H1 (cell line): ENCODE measurements at regions not wholly inside any gene's neighbourhood (a gene's known extent, or its start where the extent isn't known, plus 50 kb on each side); places are given as distances from the start of the nearest gene placed in this dataset.

Experiments
- CBX8 ChIP-seq: fragments of 300-800, 300-1000 bp; sonication (generic); IDR thresholded peaks from 2 replicates; pipeline ENCODE4 v1.7.1; 2016; ENCODE audit warnings: low read depth, low read length, borderline replicate concordance
- EP300 ChIP-seq, 2 experiments: IDR thresholded peaks; 1 replicate in 1 of 2; 2 replicates in 1 of 2; pipeline ENCODE4 v1.6.1; 2011 to 2012; ENCODE audit warnings: low read depth in 2 of 2, low read length in 2 of 2, mild to moderate bottlenecking in 2 of 2, borderline replicate concordance in 1 of 2, inconsistent platforms in 1 of 2, moderate library complexity in 1 of 2
- EZH2 ChIP-seq: fragments of 200-600 bp; sonication (generic); IDR thresholded peaks from 2 replicates; pipeline ENCODE4 v1.7.1; 2012; ENCODE audit warnings: low read depth, mild to moderate bottlenecking, moderate library complexity, low read length, inconsistent platforms; ENCODE audit not compliant: severe bottlenecking
- KDM1A ChIP-seq: fragments of 200-600, 300-600 bp; sonication (generic); IDR thresholded peaks from 2 replicates; pipeline ENCODE4 v1.7.1; 2016; ENCODE audit warnings: mild to moderate bottlenecking, low read length, borderline replicate concordance
- POLR2AphosphoS5 ChIP-seq: IDR thresholded peaks from 2 replicates; pipeline ENCODE4 v1.6.1; 2011; ENCODE audit warnings: low read depth, low read length
- SUZ12 ChIP-seq: fragments of 200-600 bp; sonication (generic); IDR thresholded peaks from 2 replicates; pipeline ENCODE4 v1.6.1; 2012; ENCODE audit warnings: mild to moderate bottlenecking, inconsistent platforms, low read length, moderate library complexity, mixed read lengths
- TAF1 ChIP-seq: IDR thresholded peaks from 2 replicates; pipeline ENCODE4 v1.6.1; 2011; ENCODE audit warnings: mild to moderate bottlenecking, low read depth, low read length
- TF ChIP-seq, protein P1 (sequence below), 3 experiments: IDR thresholded peaks; 1 replicate in 2 of 3; 2 replicates in 1 of 3; pipeline versions ENCODE4 v1.5.1 to v1.6.1; 2011; ENCODE audit warnings: low read length in 3 of 3, mild to moderate bottlenecking in 3 of 3, inconsistent platforms in 2 of 3, low read depth in 1 of 3, moderate library complexity in 1 of 3; ENCODE audit not compliant: insufficient read depth in 1 of 3; ENCODE audit errors: control extremely low read depth in 1 of 3

DNA sequence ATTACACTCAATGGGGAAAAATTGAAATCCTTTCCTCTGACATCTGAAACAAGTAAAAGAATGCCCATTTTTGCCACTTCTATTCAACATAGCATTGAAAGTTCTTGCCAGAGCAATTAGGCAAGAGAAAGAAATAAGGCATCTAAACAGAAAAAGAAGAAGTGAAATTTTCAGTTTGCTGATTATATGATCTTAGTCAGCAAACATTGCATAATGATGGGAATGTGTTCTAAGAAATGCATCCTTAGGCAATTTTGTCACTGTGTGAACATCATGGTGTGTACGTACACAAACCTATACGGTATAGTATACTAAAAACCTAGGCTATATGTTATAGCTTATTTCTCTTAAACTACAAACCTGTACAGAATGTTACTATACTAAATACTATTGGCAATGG lies 278.0 kb downstream of the CGGBP1 start:
- TF ChIP-seq, protein P1, sequence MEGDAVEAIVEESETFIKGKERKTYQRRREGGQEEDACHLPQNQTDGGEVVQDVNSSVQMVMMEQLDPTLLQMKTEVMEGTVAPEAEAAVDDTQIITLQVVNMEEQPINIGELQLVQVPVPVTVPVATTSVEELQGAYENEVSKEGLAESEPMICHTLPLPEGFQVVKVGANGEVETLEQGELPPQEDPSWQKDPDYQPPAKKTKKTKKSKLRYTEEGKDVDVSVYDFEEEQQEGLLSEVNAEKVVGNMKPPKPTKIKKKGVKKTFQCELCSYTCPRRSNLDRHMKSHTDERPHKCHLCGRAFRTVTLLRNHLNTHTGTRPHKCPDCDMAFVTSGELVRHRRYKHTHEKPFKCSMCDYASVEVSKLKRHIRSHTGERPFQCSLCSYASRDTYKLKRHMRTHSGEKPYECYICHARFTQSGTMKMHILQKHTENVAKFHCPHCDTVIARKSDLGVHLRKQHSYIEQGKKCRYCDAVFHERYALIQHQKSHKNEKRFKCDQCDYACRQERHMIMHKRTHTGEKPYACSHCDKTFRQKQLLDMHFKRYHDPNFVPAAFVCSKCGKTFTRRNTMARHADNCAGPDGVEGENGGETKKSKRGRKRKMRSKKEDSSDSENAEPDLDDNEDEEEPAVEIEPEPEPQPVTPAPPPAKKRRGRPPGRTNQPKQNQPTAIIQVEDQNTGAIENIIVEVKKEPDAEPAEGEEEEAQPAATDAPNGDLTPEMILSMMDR (IDR thresholded peaks at IDR 0.05; ENCODE audit: control extremely low read depth in 1 of 3, insufficient read depth in 1 of 3, low read depth in 1 of 3, low read length in 3 of 3), result no peak
- TF ChIP-seq EP300 (IDR thresholded peaks at IDR 0.05; ENCODE audit: borderline replicate concordance in 1 of 2, low read depth in 2 of 2, low read length in 2 of 2) (no peak), CBX8 (no peak), POLR2AphosphoS5 (no peak), EZH2 (no peak), KDM1A (no peak), SUZ12 (no peak), TAF1 (no peak)
